ENCODE measurements at regions not wholly inside any gene's neighbourhood (a gene's known extent, or its start where the extent isn't known, plus 50 kb on each side); places are given as distances from the start of the nearest gene placed in this dataset.
"Not testable (repeated sequence)": the region's sequence is repeated elsewhere in the genome, so short reads cannot be mapped to it uniquely, and the experiment has no call there.

GRCh38 chr9:22649384-22649783 is 202.8 kb downstream of the DMRTA1 start:
- Histone ChIP-seq H3K4me1 (ENCODE audit: control insufficient read depth, insufficient read depth, low read length) (no peaks in the 10 kb centered on the region), H3K36me3 (ENCODE audit: control insufficient read depth, insufficient read depth, low read length) (no peaks in the 10 kb centered on the region), H3K27ac (ENCODE audit: low read length) (no peak overlapping the region), H3K4me3 (ENCODE audit: low read length) (no peak overlapping the region), H3K9me3 (ENCODE audit: control insufficient read depth, low read depth, low read length) (no peaks in the 10 kb centered on the region), H3K27me3 (ENCODE audit: control insufficient read depth, insufficient read depth, low read length) (no peaks in the 10 kb centered on the region)
- no peak for DNase-seq
- WGBS (ENCODE audit: insufficient coverage, low lambda C conversion rate): 83% methylated on average over 1 of the region's 2 CpGs

- H3K4me3 ChIP-seq (ENCODE audit: low read length): no peak overlapping the region
- no peak for DNase-seq
- H3K27me3 ChIP-seq (ENCODE audit: control insufficient read depth, insufficient read depth, low read length): no peaks in the 10 kb centered on the region
- no CpG with 5 or more reads among the region's 3 CpGs for WGBS (ENCODE audit: insufficient coverage, low lambda C conversion rate)
- no peaks in the 10 kb centered on the region for H3K9me3 ChIP-seq (ENCODE audit: control insufficient read depth, low read depth, low read length)
- H3K27ac ChIP-seq (ENCODE audit: low read length): no peak overlapping the region
- H3K4me1 ChIP-seq (ENCODE audit: control insufficient read depth, insufficient read depth, low read length): no peaks in the 10 kb centered on the region
- no peaks in the 10 kb centered on the region for H3K36me3 ChIP-seq (ENCODE audit: control insufficient read depth, insufficient read depth, low read length)
Observed at GRCh38 chr9:22650145-22650544, 203.5 kb downstream of the DMRTA1 start.

- H3K27me3 ChIP-seq (ENCODE audit: control insufficient read depth, insufficient read depth, low read length): no peaks in the 10 kb centered on the region
- no peaks in the 10 kb centered on the region for H3K36me3 ChIP-seq (ENCODE audit: control insufficient read depth, insufficient read depth, low read length)
- H3K4me3 ChIP-seq (ENCODE audit: low read length): no peak overlapping the region
- H3K4me1 ChIP-seq (ENCODE audit: control insufficient read depth, insufficient read depth, low read length): no peaks in the 10 kb centered on the region
- no peak overlapping the region for H3K27ac ChIP-seq (ENCODE audit: low read length)
- H3K9me3 ChIP-seq (ENCODE audit: control insufficient read depth, low read depth, low read length): no peaks in the 10 kb centered on the region
- no peak for DNase-seq
Observed at GRCh38 chr9:22650946-22651345, 204.3 kb downstream of the DMRTA1 start.

GRCh38 chr9:22654833-22655232 is 208.2 kb downstream of the DMRTA1 start:
- no peak overlapping the region for H3K27ac ChIP-seq (ENCODE audit: low read length)
- H3K36me3 ChIP-seq (ENCODE audit: control insufficient read depth, insufficient read depth, low read length): no peaks in the 10 kb centered on the region
- DNase-seq: no peak
- no peaks in the 10 kb centered on the region for H3K4me1 ChIP-seq (ENCODE audit: control insufficient read depth, insufficient read depth, low read length)
- H3K4me3 ChIP-seq (ENCODE audit: low read length): no peak overlapping the region
- no peaks in the 10 kb centered on the region for H3K9me3 ChIP-seq (ENCODE audit: control insufficient read depth, low read depth, low read length)
- H3K27me3 ChIP-seq (ENCODE audit: control insufficient read depth, insufficient read depth, low read length): no peaks in the 10 kb centered on the region

- Histone ChIP-seq H3K36me3 (ENCODE audit: control insufficient read depth, insufficient read depth, low read length) (no peaks in the 10 kb centered on the region), H3K27me3 (ENCODE audit: control insufficient read depth, insufficient read depth, low read length) (no peaks in the 10 kb centered on the region), H3K4me3 (ENCODE audit: low read length) (no peak overlapping the region), H3K9me3 (ENCODE audit: control insufficient read depth, low read depth, low read length) (no peaks in the 10 kb centered on the region), H3K4me1 (ENCODE audit: control insufficient read depth, insufficient read depth, low read length) (no peaks in the 10 kb centered on the region), H3K27ac (ENCODE audit: low read length) (no peak overlapping the region)
- DNase-seq: no peak
- 80% methylated on average over 1 of the region's 1 CpG for WGBS (ENCODE audit: insufficient coverage, low lambda C conversion rate)
Observed at GRCh38 chr9:22657713-22658112, 211.1 kb downstream of the DMRTA1 start.

- H3K27ac ChIP-seq (ENCODE audit: low read length); H3K4me1 ChIP-seq (ENCODE audit: control insufficient read depth, insufficient read depth, low read length): not testable (repeated sequence)
- WGBS (ENCODE audit: insufficient coverage, low lambda C conversion rate): no CpG with 5 or more reads among the region's 2 CpGs
Observed at GRCh38 chr9:22658484-22658883, 211.9 kb downstream of the DMRTA1 start.

GRCh38 chr9:22682536-22682935 is 235.9 kb downstream of the DMRTA1 start:
- Histone ChIP-seq H3K4me1 (ENCODE audit: control insufficient read depth, insufficient read depth, low read length) (no peaks in the 10 kb centered on the region), H3K27me3 (ENCODE audit: control insufficient read depth, insufficient read depth, low read length) (no peaks in the 10 kb centered on the region), H3K4me3 (ENCODE audit: low read length) (no peak overlapping the region), H3K27ac (ENCODE audit: low read length) (no peak overlapping the region), H3K9me3 (ENCODE audit: control insufficient read depth, low read depth, low read length) (no peaks in the 10 kb centered on the region), H3K36me3 (ENCODE audit: control insufficient read depth, insufficient read depth, low read length) (no peaks in the 10 kb centered on the region)
- DNase-seq: no peak
- 0% methylated on average over 1 of the region's 3 CpGs for WGBS (ENCODE audit: insufficient coverage, low lambda C conversion rate)

More at GRCh38 chr9:22658484-22658883, 211.9 kb downstream of the DMRTA1 start:
- H3K36me3 ChIP-seq (ENCODE audit: control insufficient read depth, insufficient read depth, low read length); DNase-seq; H3K4me3 ChIP-seq (ENCODE audit: low read length); H3K27me3 ChIP-seq (ENCODE audit: control insufficient read depth, insufficient read depth, low read length); H3K9me3 ChIP-seq (ENCODE audit: control insufficient read depth, low read depth, low read length): not testable (repeated sequence)

GRCh38 chr9:22682961-22683699 is 236.5 kb downstream of the DMRTA1 start:
- Histone ChIP-seq H3K36me3 (ENCODE audit: control insufficient read depth, insufficient read depth, low read length) (no peaks in the 10 kb centered on the region), H3K27me3 (ENCODE audit: control insufficient read depth, insufficient read depth, low read length) (no peaks in the 10 kb centered on the region), H3K4me3 (ENCODE audit: low read length) (no peak overlapping the region), H3K27ac (ENCODE audit: low read length) (no peak overlapping the region), H3K9me3 (ENCODE audit: control insufficient read depth, low read depth, low read length) (no peaks in the 10 kb centered on the region), H3K4me1 (ENCODE audit: control insufficient read depth, insufficient read depth, low read length) (no peaks in the 10 kb centered on the region)
- WGBS (ENCODE audit: insufficient coverage, low lambda C conversion rate): no CpG with 5 or more reads among the region's 4 CpGs
- no peak for DNase-seq

- no peak overlapping the region for H3K4me3 ChIP-seq (ENCODE audit: low read length)
- 83% methylated on average over 1 of the region's 2 CpGs for WGBS (ENCODE audit: insufficient coverage, low lambda C conversion rate)
- DNase-seq: no peak
Observed at GRCh38 chr9:22683700-22684075, 237.1 kb downstream of the DMRTA1 start.

GRCh38 chr9:22693156-22693555 is 246.5 kb downstream of the DMRTA1 start:
- Histone ChIP-seq H3K4me1 (ENCODE audit: control insufficient read depth, insufficient read depth, low read length) (no peaks in the 10 kb centered on the region), H3K36me3 (ENCODE audit: control insufficient read depth, insufficient read depth, low read length) (no peaks in the 10 kb centered on the region), H3K27ac (ENCODE audit: low read length) (no peak overlapping the region), H3K9me3 (ENCODE audit: control insufficient read depth, low read depth, low read length) (no peaks in the 10 kb centered on the region), H3K4me3 (ENCODE audit: low read length) (no peak overlapping the region), H3K27me3 (ENCODE audit: control insufficient read depth, insufficient read depth, low read length) (no peaks in the 10 kb centered on the region)
- DNase-seq: no peak
- WGBS (ENCODE audit: insufficient coverage, low lambda C conversion rate): 44% methylated on average over 1 of the region's 2 CpGs

More at GRCh38 chr9:22683700-22684075, 237.1 kb downstream of the DMRTA1 start:
- no peaks in the 10 kb centered on the region for H3K27me3 ChIP-seq (ENCODE audit: control insufficient read depth, insufficient read depth, low read length)
- H3K9me3 ChIP-seq (ENCODE audit: control insufficient read depth, low read depth, low read length): no peaks in the 10 kb centered on the region
- H3K36me3 ChIP-seq (ENCODE audit: control insufficient read depth, insufficient read depth, low read length): no peaks in the 10 kb centered on the region
- H3K4me1 ChIP-seq (ENCODE audit: control insufficient read depth, insufficient read depth, low read length): no peaks in the 10 kb centered on the region
- H3K27ac ChIP-seq (ENCODE audit: low read length): no peak overlapping the region

- DNase-seq: no peak
Observed at GRCh38 chr9:22700171-22700570, 253.5 kb downstream of the DMRTA1 start.

More at GRCh38 chr9:22700171-22700570, 253.5 kb downstream of the DMRTA1 start:
- Histone ChIP-seq H3K9me3 (ENCODE audit: control insufficient read depth, low read depth, low read length) (no peaks in the 10 kb centered on the region), H3K4me1 (ENCODE audit: control insufficient read depth, insufficient read depth, low read length) (no peaks in the 10 kb centered on the region), H3K4me3 (ENCODE audit: low read length) (no peak overlapping the region), H3K36me3 (ENCODE audit: control insufficient read depth, insufficient read depth, low read length) (no peaks in the 10 kb centered on the region), H3K27me3 (ENCODE audit: control insufficient read depth, insufficient read depth, low read length) (no peaks in the 10 kb centered on the region), H3K27ac (ENCODE audit: low read length) (no peak overlapping the region)

Measured in large intestine (tissue), 3 donors.